GM21526 (cell line): ENCODE measurements at regions not wholly inside any gene's neighbourhood (a gene's known extent, or its start where the extent isn't known, plus 50 kb on each side); places are given as distances from the start of the nearest gene placed in this dataset.

Experiments
- ATAC-seq: cut with Tn5 transposase; IDR thresholded peaks from one replicate; pipeline ENCODE4 v1.9.1; 2021; ENCODE audit warnings: moderate library complexity; ENCODE audit not compliant: unreplicated experiment, low FRiP score

- ATAC-seq, result no peak
Measured at GRCh38 chr4:180217070-180217469, 2026.1 kb upstream of the TENM3 start.

- ATAC-seq, result no peak
Measured at GRCh38 chr4:180219080-180219479, 2024.1 kb upstream of the TENM3 start.

DNA sequence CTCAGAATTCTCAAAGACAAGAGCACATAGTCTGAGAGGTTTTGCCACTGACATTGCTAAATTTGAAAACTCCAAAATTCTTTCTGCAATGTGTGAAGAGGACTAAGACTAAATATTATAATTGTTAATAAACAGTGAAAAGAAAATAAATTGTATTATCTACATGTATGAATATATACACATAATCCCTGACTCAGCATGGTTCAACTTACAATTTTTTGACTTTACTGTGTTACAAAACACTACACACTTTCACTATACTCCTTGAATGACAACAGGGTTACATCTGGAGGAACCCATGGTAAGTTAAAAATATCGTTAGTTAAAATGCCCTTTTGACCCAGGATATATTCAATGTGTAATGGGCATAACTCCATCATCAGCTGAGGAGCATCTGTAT lies 2017.2 kb upstream of the TENM3 start:
- no peak for ATAC-seq

DNA sequence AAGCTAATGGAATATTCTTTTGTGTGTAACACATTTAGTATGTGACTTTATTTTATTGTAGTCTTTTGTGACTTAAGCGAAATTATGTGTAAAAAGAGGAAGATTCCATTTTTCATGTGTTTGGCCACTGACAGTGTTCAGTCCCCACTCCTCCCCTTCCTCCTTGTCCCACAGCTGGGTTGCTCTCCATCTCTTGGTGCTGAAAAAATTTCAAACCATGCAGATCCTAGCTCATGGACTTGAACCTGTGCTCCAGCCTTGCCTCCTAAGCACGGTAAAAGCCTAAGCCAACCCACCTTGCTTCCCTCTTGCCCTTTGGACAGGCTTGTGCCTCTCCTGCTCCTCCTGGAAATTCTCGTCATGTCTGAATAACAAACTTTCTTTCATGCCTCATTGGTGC lies 2008.5 kb upstream of the TENM3 start:
- no peak for ATAC-seq

- ATAC-seq, result no peak
Measured at GRCh38 chr4:180240670-180241069, 2002.5 kb upstream of the TENM3 start.

DNA sequence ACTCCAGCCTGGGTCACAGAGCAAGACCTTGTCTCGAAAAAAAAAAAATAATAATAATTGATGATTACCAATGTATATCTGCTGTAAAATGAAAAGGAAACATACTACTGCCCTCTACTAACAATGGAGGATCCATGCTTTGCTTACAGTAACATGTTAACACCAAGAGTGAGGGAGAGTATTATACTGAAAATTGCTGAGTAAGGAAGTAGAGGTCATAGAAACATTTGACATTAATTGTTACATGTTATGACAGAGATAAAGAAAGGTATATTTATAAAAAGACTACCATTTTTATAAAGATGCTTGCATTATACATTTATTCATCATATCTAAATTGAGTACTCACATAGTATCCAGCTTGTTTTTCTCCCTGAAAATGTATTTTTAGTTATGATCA lies 1989.8 kb upstream of the TENM3 start:
- no peak for ATAC-seq

DNA sequence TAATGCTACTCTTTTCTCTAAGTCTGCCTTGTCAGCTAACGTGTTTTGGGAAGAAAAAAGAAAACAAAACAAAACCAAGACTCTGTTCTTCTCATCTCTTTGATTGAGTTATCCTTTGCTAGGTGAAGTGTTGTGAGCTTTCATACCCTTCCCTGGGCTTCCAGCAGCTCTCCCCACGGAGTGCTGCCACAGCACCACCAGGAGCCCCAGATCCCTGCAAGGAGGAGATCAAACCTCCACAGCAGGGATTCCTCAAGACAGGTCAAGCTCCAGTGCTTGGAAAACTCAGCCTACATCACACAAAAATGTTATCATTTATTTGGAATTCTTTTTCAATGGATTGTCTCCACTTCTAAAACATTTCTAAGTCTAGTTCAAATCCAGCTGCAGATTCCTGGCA lies 1981.9 kb upstream of the TENM3 start:
- ATAC-seq, result no peak

DNA sequence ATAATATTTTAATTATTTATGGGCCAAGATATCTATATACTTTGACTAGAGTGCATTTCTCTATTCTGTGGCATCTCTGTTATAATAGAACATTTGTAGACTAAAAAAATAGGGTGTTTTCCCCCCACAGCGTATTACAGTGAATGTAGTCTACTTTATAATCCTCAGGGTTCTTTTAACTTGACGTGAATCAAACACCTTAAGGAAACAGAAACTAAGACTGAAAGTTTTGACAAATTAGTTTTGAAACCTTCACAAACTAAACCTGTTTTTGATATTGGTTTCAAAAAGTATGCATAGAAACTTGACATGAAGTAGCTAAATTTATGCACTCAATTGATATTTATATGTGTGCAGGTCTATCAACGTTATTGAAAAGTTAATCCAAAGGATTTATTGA lies 1963.1 kb upstream of the TENM3 start:
- no peak for ATAC-seq

DNA sequence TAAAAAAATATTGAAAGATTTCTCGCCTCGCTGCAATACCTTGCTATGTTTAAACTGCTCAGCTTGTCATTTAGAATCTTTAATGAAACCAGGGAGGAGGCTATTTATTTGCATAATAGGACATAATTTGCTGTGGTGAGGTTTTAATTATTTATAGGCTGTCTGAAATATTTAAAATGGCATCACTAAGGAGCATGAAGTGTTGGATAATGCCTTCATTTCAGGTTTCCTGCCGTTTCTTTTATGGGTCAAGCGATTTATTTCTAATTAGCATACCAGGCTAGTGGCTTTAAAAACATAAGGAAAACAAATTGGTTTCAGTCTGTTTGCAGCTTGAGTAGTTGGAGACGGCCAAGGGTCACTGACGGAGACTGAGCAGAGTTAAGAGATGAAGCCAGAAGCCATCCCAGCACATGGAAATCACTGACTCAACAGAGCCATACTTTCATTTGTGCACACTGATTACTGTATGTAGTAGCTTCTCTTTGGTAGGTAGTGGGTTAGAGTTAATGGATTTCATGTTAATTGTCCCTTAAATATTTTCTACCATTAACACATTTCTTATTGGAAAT lies 1962.4 kb upstream of the TENM3 start:
- no peak for ATAC-seq

DNA sequence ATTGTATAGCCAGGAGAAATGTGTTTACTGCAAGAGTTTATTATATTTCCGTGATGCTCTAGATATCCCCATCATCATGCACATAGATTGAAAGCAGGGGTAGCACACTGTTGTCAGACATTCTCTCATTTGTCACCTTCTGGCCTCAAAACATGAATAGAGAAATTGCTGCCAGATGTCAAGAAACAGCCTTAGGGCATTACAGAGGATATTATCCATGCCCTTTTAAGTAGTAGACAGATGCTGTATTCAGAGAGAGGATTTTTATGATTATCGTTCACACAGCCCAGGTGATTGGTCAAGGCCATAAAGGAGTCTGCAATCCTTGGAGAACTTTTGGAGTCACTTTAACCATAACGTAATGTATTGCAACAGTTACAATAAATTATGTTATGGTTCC lies 1961.5 kb upstream of the TENM3 start:
- ATAC-seq, result no peak

- ATAC-seq, result no peak
Measured at GRCh38 chr4:180284267-180284666, 1958.9 kb upstream of the TENM3 start.

DNA sequence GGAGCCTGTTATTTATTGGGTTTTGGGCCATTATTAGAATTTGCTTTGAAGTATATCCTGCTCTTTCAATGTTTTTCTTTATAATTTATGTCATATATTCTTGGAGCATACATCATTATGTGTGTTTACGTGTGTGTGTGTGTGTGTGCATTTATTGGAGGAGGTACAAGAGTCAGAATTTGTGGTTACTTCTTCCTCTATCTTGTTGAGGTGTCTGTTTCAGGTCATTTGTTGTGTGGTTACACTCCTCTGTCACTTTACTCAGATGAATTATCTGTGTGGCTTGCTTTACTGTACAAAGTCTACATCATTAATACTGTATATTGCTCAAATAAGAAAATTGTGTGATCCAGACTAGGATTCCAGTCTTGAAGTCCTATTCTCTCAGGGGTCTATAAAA lies 1957.4 kb upstream of the TENM3 start:
- ATAC-seq, result no peak

- ATAC-seq, result no peak
Measured at GRCh38 chr4:180292339-180292738, 1950.9 kb upstream of the TENM3 start.

DNA sequence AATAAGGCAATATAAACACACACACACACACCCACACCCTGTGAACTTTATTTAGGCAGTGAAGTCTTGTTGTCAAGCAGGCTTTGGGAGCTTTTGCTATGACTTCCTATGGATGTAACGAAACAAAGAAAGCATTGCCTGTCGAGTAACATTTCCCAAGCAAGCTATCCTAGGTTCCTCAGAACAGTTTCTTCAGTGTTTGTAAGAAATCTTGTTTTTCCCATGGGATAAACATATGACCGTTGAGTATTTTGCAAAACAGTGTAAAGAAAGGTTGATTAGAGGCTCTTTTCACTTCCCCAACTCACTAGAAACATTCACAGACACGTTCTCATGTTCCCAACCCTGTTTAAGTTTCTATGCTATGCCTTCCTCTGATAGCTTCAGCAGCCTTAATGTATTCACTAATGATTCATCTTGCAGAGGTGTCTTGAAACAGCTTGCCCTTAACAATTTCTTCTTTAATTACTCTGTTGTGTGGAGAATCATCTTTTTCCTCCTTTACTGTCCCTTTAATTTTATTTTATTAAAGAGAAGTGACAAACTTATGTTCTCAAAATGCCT lies 1947.1 kb upstream of the TENM3 start:
- no peak for ATAC-seq

- no peak for ATAC-seq
Measured at GRCh38 chr4:180304321-180304720, 1938.9 kb upstream of the TENM3 start.

GRCh38 chr4:180310616-180311015 lies 1932.6 kb upstream of the TENM3 start:
- no peak for ATAC-seq

GRCh38 chr4:180314972-180315371 lies 1928.2 kb upstream of the TENM3 start:
- no peak for ATAC-seq

GRCh38 chr4:180330521-180330920 lies 1912.7 kb upstream of the TENM3 start:
- ATAC-seq, result no peak

DNA sequence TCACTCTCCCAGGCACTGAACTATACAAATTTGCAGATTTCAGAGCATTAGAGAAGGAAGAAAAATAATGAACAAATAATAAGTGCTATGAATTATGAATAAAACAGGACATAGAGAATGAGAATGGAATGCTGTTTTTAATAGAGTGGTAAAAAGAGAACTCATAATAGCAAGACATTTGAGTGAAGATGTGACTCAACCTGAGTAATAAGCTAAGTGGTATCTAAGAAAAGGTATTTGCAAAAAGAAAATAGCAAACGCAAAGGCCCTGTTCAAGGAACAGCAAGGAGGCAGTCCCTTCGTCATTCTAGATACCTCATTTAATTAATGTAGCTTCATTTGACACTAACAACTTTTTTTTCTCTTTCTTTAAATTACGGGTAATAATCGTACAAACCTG lies 1910.0 kb upstream of the TENM3 start:
- no peak for ATAC-seq

GRCh38 chr4:180335566-180335965 lies 1907.6 kb upstream of the TENM3 start:
- no peak for ATAC-seq

DNA sequence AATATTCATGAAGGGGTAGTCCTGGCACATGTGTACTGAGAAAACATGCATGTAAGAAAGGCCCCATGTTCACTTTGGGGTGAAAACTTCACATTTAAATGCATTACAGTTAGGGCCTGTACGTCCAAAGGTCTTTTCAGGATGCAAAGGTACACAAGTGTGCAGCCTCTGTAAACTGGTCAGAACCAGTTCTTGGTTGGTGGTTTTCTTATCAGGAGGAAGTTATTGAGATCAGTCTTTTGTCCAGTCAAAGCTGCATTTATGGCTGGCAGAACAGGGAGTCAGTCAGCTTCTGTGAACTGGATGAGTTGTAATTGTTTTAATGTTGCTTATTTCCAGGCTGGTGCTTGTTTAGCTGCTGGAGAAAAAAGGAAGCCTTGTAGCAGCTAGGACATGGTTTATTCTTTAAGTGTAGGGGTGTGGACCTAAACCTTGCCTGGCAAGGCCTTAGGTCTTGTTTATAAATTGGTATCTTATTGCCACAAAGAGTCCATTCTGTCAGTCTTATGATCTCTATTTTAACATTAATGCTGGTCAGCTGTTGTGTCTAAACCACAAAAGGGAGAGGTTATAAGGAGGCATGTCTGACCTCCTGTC lies 1906.6 kb upstream of the TENM3 start:
- no peak for ATAC-seq

DNA sequence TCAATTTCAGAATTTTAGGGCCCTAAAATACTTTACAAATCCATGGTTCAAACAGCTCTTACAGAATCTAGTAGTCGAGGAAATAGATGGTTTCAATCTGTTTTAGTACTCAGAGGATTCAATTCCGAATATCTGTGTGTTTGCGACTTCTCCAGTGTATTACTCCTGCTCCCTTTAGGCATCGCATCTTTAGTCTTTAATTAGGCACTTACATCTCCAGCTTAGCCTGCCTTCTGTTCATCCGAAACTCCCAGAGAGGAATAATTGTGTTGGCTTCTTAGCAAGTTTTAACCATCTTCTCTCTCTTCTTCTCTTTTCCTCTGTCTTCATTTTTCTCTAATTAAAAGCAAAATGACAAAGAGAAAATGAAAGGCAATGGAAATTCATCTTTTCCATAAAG lies 1901.3 kb upstream of the TENM3 start:
- no peak for ATAC-seq

GRCh38 chr4:180350901-180351300 lies 1892.3 kb upstream of the TENM3 start:
- no peak for ATAC-seq
